GM18868 (cell line): ENCODE measurements at regions not wholly inside any gene's neighbourhood (a gene's known extent, or its start where the extent isn't known, plus 50 kb on each side); places are given as distances from the start of the nearest gene placed in this dataset.
"Not testable (repeated sequence)": the region's sequence is repeated elsewhere in the genome, so short reads cannot be mapped to it uniquely, and the experiment has no call there.

ENCODE experiments used
- ATAC-seq: cut with Tn5 transposase; IDR thresholded peaks from one replicate; pipeline ENCODE4 v1.9.1; 2021; ENCODE audit warnings: mild to moderate bottlenecking, moderate library complexity; ENCODE audit not compliant: unreplicated experiment

DNA sequence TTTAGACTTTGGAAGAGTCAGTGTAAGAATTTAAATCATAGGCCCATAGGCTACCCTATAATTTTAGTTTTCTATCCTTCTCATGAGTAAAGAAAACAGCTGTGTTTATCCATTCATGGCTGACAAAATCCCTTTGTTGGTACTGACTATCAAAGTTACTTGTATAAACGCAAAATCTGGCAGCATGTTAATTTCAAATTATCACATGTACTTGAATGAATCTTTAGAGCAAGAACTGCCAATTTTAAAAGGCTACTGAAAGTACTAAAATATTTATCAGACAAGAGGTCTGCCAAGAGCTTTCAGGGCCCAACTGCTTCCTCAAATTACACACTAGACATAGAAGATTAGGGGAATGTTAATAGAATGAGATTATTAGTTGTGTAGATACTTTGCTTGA is 66.6 kb downstream of the MYL12B start:
- ATAC-seq: no peak

DNA sequence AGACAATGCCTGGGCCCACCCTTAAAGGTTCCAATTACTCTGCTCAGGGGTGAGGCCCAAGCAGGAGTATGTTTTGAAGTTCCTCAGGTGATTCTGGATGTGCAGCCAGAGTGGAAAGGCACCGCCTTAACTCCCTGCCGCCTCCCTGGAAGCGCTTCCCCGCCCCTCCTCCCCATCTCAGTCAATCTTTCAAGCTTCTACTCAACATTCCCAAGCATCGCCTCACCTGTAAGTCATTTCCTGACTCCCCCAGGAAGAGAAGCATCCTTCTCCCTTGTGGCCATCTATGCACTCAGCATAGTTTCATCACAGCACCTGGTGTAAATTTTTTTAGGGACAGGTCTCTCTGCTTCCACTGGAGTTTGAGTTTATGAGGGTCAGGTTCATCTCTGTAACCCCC is 67.5 kb downstream of the MYL12B start:
- no peak for ATAC-seq

DNA sequence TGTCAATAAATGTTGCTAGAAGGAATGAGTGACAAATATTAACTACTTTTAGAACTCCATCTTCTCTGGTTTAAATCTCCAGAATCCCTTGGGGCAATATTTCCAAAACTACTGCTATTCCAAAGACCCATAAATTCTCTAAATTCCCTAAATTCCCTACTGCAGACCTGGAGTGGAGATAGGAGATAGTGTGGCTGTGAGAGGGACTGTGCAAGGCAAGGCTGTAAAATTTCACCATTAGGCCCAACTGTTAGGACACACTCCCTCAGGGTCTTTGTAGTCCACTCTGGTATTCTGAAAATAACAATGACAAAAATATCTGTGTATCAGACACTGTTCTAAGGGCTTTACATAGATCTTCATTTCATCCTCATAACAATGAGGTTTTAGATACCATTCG is 67.9 kb downstream of the MYL12B start:
- no peak for ATAC-seq

DNA sequence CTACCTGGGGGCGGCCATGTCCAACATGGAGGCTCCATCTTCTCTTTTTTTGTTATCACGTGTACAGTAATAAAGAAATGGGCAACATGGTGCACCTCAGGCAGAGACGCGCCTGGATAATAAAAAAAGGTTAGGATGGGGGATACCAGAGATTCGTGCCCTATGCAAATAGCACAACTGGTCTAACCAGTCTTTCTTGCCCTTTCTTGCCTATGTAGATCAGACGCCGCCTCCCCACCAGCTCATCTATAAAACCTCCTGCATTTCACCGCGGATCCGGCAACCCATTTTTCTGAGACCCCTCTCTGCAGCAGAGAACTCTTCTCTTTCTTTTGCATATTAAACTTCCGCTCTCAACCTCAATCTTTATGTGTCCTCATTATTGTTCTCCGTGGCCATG is 68.7 kb downstream of the MYL12B start:
- ATAC-seq: no peak

DNA sequence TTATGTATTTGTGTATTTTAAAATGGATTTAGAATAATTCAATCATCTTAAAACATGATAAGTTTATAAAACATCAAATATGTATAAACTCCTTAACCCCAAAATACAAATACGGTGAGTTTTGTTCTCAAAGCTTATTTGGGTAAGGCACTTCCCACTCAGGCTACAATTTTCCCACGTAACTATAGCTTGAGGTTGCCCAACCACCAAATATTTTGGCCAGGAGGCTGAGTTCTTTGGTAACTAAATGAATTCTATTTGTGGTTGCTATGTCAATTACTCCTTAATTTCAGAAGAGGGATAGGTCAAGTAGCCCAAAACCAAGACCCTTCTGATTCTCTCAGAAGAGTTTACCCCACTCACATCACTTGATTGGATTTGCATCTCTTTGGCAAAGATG is 70.4 kb downstream of the MYL12B start:
- no peak for ATAC-seq

DNA sequence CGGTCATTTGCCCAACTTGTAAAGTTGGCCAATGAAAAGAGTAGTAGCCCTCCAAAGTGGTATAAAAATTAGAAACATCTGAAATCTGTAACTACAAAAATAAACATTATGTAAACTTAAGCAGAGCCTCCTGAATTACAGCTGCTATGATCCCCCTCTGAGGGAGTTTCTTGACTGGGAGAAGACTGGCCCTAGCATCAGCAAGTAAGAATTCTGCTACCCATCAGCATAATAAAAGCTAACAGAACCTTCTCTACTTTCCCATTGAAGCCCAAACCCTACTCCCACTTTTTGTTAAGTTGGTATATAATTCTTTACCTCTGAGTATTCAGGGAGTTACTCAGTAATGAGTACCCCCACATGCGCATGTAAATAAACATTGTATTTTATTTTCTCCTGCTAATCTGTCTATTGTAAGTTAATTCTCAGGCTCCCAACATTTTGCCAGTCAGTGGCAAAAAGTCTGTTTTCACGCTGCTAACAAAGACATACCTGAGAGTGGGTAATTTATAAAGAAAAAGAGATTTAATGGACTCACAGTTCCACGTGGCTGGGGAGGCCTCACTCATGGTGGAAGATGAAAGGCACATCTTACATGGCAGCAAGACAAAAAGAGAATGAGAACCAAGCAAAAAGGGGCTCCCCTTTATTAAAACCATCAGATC is 71.3 kb downstream of the MYL12B start:
- no peak for ATAC-seq

DNA sequence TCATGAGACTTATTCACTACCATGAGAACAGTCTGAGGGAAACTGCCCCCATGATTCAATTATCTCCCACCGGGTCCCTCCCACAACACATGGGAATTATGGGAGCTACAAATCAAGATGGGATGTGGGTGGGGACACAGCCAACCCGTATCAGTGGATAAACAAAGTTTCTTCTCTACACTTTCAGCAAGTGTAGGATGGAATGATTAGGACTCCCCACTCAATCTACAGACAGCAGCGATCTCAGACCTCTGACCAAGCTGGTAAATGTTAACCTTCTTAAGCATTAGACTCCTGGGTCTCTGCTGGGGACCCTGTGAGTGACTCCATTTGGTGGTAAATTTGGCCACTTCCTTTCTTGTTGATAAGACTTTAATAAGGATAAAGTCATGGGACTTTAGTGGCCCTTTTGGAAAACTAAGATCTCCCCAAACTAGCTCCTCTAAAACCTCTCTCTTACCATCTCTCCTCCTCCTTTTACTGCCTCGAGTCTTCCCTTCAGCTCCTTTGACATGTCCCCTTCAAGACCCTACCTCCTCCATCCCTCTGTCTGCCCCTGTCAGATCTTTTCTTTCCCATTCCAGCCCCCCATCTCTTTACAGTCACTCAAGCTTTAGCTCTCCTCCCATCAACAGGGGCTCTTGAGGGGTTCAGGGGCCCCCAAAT is 71.9 kb downstream of the MYL12B start:
- ATAC-seq: no peak

DNA sequence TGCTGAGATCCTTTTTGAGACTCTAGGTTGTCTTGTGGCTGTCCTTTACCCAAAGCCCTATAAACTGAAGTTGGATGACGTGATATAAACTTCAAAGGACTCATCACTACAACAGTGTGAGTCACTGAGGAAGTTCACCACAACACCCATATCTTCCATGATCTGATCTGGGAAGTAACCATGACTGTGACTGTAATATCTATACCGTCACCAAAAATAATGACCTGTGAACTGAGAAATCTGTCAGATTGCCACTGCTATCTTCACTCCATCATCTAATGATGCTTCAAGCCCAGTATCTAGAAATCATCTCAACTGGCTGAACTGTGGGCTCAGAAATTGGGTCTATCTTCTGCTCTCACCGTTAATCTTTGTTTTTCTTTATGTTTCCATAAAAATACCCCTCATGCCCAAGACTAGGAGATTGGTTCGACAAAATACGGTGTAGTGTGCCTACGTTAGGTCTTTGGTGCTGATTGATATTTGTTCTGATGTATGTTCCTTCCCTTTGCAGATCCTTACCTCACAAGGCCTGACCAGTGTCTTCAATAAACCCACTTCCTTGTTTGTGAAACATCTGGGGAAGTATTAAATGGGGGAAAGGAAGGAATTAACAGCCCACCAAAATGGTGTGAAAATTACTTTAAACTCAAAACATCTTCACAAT is 78.2 kb downstream of the MYL12B start:
- no peak for ATAC-seq

DNA sequence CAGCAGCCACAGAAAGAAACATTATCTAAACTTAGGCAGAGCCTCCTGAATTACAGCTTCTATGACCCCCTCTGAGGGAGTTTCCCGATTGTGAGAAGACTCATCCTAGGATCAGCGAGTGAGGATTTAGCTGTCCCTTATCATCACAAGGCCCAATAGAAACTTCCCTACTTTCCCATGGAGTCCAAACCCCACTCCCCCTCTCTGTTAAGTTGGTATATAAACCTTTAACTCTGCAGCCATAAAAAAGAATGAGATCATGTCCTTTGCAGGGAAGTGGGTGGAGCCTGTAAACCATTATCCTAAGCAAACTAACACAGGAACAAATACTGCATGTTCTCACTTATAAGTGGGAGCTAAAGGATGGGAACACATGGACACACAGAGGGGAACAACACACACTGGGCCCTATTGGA is 78.8 kb downstream of the MYL12B start:
- ATAC-seq: no peak

DNA sequence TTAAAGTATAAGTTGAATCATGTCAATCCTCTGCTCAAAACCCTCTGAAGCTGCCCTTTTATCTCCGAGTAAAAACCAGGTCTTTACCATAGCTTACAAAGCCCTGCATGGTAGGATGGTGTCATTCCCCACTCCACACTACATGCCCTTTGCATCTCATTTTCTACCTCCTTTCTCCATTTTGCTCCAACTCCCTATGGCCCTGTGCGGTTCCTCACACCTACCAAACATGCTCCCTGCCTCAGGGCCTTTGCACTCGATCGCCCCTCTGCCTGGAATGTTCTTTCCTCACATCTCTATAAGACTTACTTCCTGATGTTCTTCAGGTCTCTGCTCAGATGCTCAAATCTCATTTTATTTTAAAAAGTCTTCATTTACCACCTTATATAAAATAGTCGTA is 80.7 kb downstream of the MYL12B start:
- no peak for ATAC-seq

DNA sequence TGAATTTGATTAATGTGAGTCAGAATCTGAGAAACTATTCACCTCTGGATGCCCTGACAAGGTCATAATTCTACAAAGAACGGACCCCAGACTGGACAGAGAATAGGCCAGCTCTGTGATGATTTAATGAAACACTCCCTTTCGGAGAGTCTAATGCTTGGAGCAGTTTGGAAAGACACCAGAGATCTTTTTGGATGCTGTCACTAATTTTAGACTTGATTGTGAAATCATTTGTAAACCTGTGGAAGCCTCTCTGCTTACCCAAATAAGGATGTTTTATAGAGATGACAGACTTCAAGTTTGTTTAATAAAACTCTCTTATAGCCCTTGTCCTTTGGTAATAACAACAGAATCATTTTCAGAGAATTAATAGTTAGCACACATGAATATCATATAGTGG is 83.5 kb downstream of the MYL12B start:
- ATAC-seq: no peak

DNA sequence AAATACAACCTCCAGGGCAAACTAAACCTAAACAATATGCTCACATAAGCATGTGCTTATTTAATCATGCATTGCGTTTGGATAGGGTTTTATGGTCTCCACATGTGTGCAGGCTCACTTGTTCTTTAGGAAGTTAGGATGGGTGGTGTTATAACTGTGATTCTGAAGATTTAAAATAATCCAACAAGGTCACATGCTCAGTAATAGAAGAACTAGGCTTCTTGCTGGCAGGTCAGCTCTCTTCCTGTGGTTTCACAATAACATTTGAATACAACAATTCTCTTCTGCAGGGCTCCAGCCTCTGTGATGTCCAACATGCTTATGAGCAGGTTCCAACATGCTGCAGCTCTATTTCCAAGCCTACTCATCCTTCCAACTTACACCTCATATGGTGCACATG is 84.0 kb downstream of the MYL12B start:
- ATAC-seq: no peak

DNA sequence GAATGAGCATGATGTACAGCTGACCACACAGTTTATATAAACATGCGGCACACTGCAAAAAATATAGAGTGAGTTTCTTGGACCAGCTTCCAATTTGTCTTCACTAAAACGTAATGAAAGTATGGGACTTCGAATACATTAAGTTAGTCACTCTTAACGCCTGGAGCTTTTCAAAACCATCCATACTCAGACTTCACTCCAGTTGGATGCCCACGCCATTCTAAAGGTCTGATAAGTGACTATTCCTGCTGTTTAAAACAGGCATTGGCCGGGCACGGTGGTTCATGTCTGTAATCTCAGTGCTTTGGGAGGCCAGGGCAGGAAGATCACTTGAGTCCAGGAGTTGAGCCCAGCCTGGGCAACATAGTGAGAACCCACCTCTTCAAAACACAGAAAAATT is 84.6 kb downstream of the MYL12B start:
- no peak for ATAC-seq

DNA sequence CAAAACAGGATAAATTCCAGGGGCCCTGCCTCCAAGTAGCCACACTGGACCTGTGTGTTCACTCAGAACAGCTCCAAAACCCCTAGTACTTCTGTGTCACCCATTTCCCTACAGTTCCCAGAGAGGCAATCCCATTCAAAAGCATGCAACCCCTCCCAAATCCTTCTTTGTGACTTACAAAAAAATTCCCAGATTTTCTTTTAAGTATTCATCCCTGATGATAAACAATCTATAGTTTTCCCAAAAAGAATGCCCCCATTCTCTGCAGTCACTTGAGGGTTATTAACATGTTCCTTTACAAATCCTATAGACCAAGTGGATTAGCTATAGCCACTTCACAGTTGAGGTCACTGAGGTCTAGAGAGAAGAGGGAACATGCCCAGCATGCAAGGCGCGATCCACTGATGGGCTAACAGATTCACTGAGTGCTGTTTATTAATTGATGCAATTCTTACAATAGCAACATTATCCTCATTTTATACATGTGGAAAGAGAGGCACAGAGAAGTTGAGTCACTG is 85.4 kb downstream of the MYL12B start:
- ATAC-seq: no peak

DNA sequence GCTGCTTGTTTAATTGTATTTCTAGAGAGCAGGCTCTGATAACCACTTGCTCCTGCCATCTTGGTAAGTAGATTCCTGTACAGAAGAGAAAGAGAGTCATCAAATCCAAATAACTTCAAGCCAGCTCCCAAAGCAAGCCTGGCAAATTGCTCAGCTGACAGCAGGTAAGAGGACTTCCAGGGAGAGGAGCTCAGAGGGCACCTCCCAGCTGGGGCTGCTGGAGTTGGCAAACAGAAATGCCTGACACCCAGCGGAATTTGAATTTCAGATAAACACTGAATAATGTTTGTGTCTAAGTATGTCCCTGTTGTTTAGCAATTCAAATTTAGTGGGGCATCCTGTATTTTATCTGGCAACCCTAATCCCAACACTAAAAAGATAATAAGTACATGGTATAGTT is 86.2 kb downstream of the MYL12B start:
- ATAC-seq: no peak

DNA sequence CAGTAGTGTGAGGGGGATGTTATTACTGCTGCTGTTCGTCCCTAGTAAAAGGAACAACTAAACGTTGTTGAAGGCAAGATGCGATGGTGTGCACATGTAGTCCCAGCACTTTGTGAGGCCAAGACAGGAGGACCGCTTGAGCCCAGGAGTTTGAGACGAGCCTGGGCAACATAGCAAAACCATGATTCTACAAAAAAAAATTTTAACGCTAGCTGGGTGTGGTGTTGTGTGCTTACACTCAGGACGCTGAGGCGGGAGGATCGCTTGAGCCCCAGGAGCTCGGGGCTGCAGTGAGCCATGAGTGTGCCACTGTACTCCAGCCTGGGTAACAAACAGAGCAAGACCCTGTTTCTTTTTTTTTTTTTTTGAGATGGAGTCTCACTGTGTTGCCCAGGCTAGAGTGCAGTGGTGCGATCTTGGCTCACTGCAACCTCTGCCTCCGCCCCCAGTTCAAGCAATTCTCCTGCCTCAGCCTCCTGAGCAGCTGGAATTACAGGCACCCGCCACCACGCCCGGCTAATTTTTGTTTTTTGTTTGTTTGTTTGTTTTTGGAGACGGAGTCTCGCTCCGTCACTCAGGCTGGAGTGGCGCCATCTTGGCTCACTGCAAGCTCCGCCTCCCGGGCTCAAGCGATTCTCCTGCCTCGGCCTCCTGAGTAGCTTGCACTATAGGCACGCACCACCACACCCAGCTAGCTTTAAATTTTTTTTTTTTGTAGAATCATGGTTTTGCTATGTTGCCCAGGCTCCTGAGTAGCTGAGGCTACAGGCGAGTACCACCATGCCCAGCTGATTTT is 87.3 kb downstream of the MYL12B start:
- ATAC-seq: not testable (repeated sequence)

DNA sequence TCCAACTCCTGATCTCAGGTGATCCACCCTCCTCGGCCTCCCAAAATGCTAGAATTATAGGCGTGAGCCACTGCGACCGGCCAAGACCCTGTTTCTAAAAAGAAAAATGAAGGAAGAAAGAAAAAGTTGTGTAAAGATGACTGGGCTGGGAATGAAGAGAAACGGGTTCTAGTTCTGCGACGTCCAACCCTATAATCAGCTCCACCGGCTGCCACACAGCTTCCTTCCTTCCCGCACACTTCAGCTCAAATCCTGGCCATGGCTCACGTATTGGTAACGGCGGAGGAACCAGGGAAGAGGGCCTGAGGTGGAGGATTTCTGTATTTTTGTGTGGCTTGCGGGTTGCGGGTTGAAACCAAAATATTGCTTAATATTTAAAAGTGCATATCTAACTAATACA is 88.1 kb downstream of the MYL12B start:
- no peak for ATAC-seq

DNA sequence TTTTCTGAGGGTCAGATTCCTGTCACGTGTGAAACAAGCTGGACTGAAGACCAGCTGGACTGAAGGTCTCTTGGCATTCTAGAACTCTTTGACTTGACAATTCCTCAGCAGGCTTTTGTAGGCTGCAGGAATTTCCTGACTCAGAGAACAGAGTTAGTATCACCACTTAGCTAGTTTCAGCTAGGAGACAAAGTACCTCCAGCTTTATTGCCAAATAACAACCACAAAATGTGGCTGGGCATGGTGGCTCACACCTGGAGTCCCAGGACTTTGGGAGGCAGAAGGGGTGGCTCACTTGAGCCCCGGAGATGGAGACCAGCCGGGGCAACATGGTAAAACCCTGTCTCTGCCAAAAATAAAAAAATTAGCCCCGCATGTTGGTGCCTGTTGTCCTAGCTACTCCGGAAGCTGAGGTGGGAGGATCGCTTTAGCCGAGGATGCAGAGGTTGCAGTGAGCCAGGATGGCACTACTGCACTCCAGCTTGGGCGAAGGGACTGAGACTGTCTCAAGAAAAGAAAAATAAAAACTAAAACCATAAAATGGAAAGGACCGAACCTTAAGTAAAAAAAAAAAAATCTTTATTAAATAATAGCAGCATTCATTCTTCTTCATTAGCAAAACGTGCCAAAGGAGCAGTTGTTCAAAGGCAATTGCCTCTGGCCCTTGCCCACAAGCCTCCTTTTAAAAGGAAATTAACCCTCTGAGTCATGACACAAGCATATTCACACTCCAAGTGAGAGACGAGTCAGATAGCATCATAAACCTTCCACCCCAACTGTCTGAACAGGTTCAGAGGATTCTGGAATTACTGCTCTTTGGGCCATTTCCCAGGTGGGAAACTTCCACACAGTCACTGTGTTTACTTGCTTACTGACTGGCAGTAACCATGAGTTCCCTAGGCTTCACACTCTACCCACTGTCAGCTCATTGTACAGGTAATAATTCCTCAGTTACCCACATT is 88.9 kb downstream of the MYL12B start:
- no peak for ATAC-seq

DNA sequence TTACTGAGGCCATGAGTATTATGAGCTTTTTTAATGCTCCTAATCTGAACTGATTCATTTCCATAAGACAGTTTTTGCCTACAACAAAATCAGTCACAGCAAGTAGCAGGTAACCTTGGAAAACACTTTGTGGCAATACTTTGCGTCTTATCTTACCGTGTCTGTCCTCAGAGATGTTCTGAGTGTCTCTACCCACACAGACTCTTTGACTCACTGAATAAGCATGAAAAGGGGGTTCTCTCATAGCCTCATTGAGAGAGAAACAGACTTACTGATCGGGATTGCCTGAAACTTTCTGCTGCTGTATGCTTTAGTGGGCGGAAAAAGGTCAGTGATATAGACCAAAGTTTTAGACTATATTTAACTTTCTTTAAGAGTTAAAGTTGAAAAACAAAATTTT is 92.6 kb downstream of the MYL12B start:
- no peak for ATAC-seq

DNA sequence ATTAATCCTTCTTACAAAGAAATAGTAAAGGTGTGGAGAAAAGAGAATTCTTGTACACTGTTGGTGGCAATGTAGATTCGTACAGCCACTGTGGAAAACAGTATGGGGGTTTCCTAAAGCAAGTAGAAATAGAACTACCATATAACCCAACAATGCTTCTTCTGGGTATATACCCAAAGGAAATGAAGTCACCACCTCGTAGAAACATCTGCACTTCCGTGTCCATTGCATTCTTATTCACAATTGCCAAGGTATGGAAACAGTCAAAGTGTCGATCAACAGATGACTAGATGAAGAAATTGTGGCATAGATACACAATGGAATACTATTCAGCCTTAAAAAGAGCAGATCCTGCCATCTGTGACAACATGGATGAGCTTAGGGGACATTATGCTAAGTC is 93.4 kb upstream of the TGIF1 start:
- ATAC-seq: no peak
